Mesenchymal stem cell (in vitro differentiated cells and primary cell): ENCODE measurements at regions not wholly inside any gene's neighbourhood (a gene's known extent, or its start where the extent isn't known, plus 50 kb on each side); places are given as distances from the start of the nearest gene placed in this dataset.

Source experiments
- DNase-seq: peaks from one replicate; pipeline ENCODE4 v3.0.0-alpha.2; 2013
- H2AFZ ChIP-seq: one replicate; pipeline ENCODE4 v1.6.1; 2013; ENCODE audit warnings: low read depth, mild to moderate bottlenecking, control low read depth, inconsistent platforms, low read length, moderate library complexity
- H2AK5ac ChIP-seq: 2 replicates; pipeline ENCODE4 v1.6.1; 2013; ENCODE audit warnings: low read length, moderate library complexity, mild to moderate bottlenecking, inconsistent platforms; ENCODE audit not compliant: severe bottlenecking
- H2BK120ac ChIP-seq: one replicate; pipeline ENCODE4 v1.6.1; 2013; ENCODE audit warnings: low read depth, mild to moderate bottlenecking, inconsistent platforms, low read length, moderate library complexity
- H2BK12ac ChIP-seq, 2 experiments: one replicate each; pipeline ENCODE4 v1.6.1; 2013; ENCODE audit warnings: inconsistent platforms in 2 of 2, low read length in 2 of 2, mild to moderate bottlenecking in 2 of 2, moderate library complexity in 2 of 2, control low read depth in 1 of 2
- H2BK15ac ChIP-seq: one replicate; pipeline ENCODE4 v1.6.1; 2013; ENCODE audit warnings: mild to moderate bottlenecking, low read depth, inconsistent platforms; ENCODE audit not compliant: poor library complexity, severe bottlenecking
- H2BK5ac ChIP-seq: 2 replicates; pipeline ENCODE4 v1.6.1; 2013; ENCODE audit warnings: low read depth, mild to moderate bottlenecking, low read length, control low read depth, inconsistent platforms; ENCODE audit not compliant: poor library complexity, severe bottlenecking
- H3K14ac ChIP-seq, 2 experiments: one replicate each; pipeline ENCODE4 v1.6.1; 2013; ENCODE audit warnings: inconsistent platforms in 2 of 2, low read length in 2 of 2, control low read depth in 1 of 2, mild to moderate bottlenecking in 1 of 2, moderate library complexity in 1 of 2
- H3K18ac ChIP-seq, 2 experiments: one replicate each; pipeline ENCODE4 v1.6.1; 2013; ENCODE audit warnings: inconsistent platforms in 2 of 2, low read length in 2 of 2, control low read depth in 1 of 2, low read depth in 1 of 2, mild to moderate bottlenecking in 1 of 2
- H3K23ac ChIP-seq, 2 experiments: one replicate each; pipeline ENCODE4 v1.6.1; 2013; ENCODE audit warnings: inconsistent platforms in 2 of 2, low read length in 2 of 2, mild to moderate bottlenecking in 2 of 2, moderate library complexity in 2 of 2, control low read depth in 1 of 2
- H3K27ac ChIP-seq: 2 replicates; pipeline ENCODE4 v1.5.1; 2013; ENCODE audit warnings: mild to moderate bottlenecking, moderate library complexity, low read length, control low read depth, inconsistent platforms; ENCODE audit not compliant: poor library complexity, severe bottlenecking
- H3K27me3 ChIP-seq, 2 experiments: 2 replicates each; pipeline versions ENCODE4 v1.6.1 to v1.7.0; 2013; ENCODE audit warnings: low read length in 2 of 2, mild to moderate bottlenecking in 2 of 2, moderate library complexity in 2 of 2, control low read depth in 1 of 2, inconsistent platforms in 1 of 2; ENCODE audit not compliant: control insufficient read depth in 1 of 2, insufficient read depth in 1 of 2
- H3K36me3 ChIP-seq, 2 experiments: 2 replicates each; pipeline versions ENCODE4 v1.6.1 to v1.7.0; 2013; ENCODE audit warnings: low read length in 2 of 2, control low read depth in 1 of 2, inconsistent platforms in 1 of 2, low read depth in 1 of 2, mild to moderate bottlenecking in 1 of 2; ENCODE audit not compliant: insufficient read depth in 2 of 2, control insufficient read depth in 1 of 2
- H3K4ac ChIP-seq, 2 experiments: one replicate each; pipeline ENCODE4 v1.6.1; 2013; ENCODE audit warnings: inconsistent platforms in 2 of 2, low read length in 2 of 2, mild to moderate bottlenecking in 2 of 2, moderate library complexity in 2 of 2, control low read depth in 1 of 2, low read depth in 1 of 2
- H3K4me1 ChIP-seq: 2 replicates; pipeline ENCODE4 v1.6.1; 2013; ENCODE audit warnings: low read depth, low read length, control low read depth; ENCODE audit not compliant: control insufficient read depth, insufficient read depth
- H3K4me2 ChIP-seq: 2 replicates; pipeline ENCODE4 v1.6.1; 2013; ENCODE audit warnings: low read length, mild to moderate bottlenecking, inconsistent platforms; ENCODE audit not compliant: poor library complexity, severe bottlenecking
- H3K4me3 ChIP-seq, 2 experiments: 2 replicates each; pipeline versions ENCODE4 v1.5.1 to v1.7.0; 2013; ENCODE audit warnings: low read length in 2 of 2, mild to moderate bottlenecking in 2 of 2, control low read depth in 1 of 2, low read depth in 1 of 2; ENCODE audit not compliant: insufficient read depth in 1 of 2
- H3K79me1 ChIP-seq: replicated peaks from 2 replicates; pipeline ENCODE4 v1.6.1; 2013; ENCODE audit warnings: mild to moderate bottlenecking, control low read depth, low read length, inconsistent platforms; ENCODE audit not compliant: poor library complexity, severe bottlenecking
- H3K9ac ChIP-seq: 2 replicates; pipeline ENCODE4 v1.7.0; 2013; ENCODE audit warnings: mild to moderate bottlenecking, low read length, moderate library complexity
- H3K9me3 ChIP-seq: 2 replicates; pipeline ENCODE4 v1.7.0; 2013; ENCODE audit warnings: mild to moderate bottlenecking, low read length; ENCODE audit not compliant: control insufficient read depth
- H4K8ac ChIP-seq: one replicate; pipeline ENCODE4 v1.6.1; 2013; ENCODE audit warnings: inconsistent platforms, mild to moderate bottlenecking, low read length, moderate library complexity
- H4K91ac ChIP-seq: one replicate; pipeline ENCODE4 v1.6.1; 2013; ENCODE audit warnings: mild to moderate bottlenecking, low read length, inconsistent platforms
- WGBS: methylation state at CpG from one replicate; pipeline ENCODE4 v1.1.7; 2013; ENCODE audit warnings: mixed read lengths; 5-methylcytosine and 5-hydroxymethylcytosine counted together

DNA sequence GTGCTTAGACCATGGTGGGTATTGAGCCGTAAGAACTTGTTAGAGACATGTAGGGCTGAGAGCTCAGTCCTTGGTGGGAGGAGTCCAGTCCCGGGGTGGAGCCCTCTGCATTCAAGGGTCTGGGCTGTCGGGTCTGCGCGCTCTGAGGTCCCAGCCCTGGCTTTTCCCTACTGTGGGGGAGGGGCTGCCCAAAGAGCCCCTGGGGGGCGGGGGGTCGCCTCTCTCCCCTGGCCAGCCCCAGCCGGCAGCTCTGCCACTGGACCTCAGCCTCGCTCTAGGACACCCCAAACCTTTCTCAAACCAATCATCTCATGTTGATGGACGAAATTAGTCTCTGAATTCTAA is 1006.4 kb downstream of the BRD1 start:
- Histone ChIP-seq H2BK120ac (no peak overlapping the region), H3K4ac (no peak overlapping the region)
- WGBS: 86% methylated on average over 10 of the region's 10 CpGs

DNA sequence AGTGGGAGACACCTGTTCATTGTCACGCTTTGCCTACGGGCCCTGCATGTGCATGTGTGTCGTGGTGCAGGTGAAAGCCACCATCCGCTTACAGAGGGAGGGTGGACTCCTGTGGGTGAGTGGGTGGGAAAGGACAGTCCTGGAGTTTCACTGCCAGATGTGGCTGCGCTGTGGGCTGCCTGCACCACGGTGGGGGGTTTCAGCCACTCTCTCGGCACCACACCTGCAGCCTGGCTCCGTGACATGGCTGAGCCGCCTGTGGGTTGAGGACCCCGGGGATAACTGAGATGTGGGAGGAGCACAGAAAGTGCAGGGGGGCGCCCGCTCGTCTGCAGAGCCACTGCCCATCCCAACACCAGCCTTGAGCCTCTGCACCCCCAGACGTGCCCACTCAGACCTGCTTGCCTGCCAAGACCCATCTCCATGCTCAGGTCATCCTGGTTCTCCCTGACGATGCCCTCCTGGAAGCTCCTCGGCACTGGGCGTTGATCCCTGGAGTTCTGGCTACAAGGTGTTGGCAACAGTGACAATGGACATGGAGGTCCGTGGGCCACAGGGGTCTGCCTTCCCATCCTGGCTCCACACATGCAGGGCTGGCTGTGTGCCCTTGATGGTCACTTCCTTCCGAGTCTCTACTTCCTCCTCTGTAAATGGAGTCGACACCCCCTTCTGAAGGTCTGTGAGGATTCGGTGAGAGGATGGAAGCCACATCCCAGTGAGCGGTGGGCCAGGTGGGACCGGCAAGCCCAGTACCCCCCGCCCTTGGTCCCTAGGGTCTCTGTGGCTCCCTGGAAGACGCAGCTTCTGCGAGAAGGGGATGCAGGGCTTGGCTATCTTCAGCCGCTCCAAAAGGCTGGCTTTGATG is 1007.0 kb downstream of the BRD1 start:
- Histone ChIP-seq H3K4me1 (no peaks in the 10 kb centered on the region), H2BK15ac (no peak overlapping the region), H3K23ac (no peak overlapping the region), H3K27ac (no peak overlapping the region), H3K9ac (no peak overlapping the region), H4K91ac (no peak overlapping the region), H3K4me3 (no peak overlapping the region), H2BK5ac (no peak overlapping the region), H2BK120ac (no peak overlapping the region), H3K14ac (no peak overlapping the region), H3K79me1 (no peaks in the 10 kb centered on the region), H2AFZ (no peak overlapping the region), H3K4me2 (no peak overlapping the region), H3K36me3 (no peaks in the 10 kb centered on the region), H4K8ac (no peak overlapping the region), H2BK12ac (no peak overlapping the region), H3K27me3 (no peaks in the 10 kb centered on the region), H3K4ac (no peak overlapping the region), H3K18ac (no peak overlapping the region), H3K9me3 (no peaks in the 10 kb centered on the region), H2AK5ac (no peak overlapping the region)
- no peak for DNase-seq
- 91% methylated on average over 24 of the region's 27 CpGs for WGBS

More for the DNA sequence above, 1006.4 kb downstream of the BRD1 start:
- Histone ChIP-seq H3K4me2 (no peak overlapping the region), H4K91ac (no peak overlapping the region), H3K23ac (no peak overlapping the region), H3K14ac (no peak overlapping the region), H3K9me3 (no peaks in the 10 kb centered on the region), H2BK12ac (no peak overlapping the region), H3K27ac (no peak overlapping the region), H2BK5ac (no peak overlapping the region), H3K18ac (no peak overlapping the region), H3K4me3 (no peak overlapping the region), H3K36me3 (no peaks in the 10 kb centered on the region), H2AFZ (no peak overlapping the region), H3K9ac (no peak overlapping the region), H3K79me1 (no peaks in the 10 kb centered on the region), H3K27me3 (no peaks in the 10 kb centered on the region), H2AK5ac (no peak overlapping the region), H2BK15ac (no peak overlapping the region), H3K4me1 (no peaks in the 10 kb centered on the region), H4K8ac (no peak overlapping the region)
- no peak for DNase-seq

DNA sequence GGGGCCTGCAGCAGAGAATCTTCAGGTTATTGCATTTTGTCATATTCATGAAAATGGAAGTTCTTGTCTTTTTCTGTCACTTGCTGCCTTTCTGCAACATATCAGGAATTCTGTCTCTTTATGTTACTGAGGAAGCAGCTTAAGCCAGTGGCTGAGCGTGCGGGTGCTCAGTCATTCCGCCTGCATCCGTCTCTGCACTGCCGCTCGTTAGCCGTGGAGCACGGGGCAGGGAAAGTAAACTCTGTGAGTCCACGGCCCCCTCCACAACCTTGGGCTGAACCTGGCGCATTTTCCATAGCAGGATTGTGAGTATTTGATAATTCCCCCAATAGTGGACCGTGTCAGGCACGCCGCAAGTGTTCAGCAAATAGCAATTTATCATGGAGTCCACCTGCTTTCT is 1007.7 kb downstream of the BRD1 start:
- H3K36me3 ChIP-seq: no peaks in the 10 kb centered on the region
- no peaks in the 10 kb centered on the region for H3K27me3 ChIP-seq
- no peak overlapping the region for H3K9ac ChIP-seq
- H3K4ac ChIP-seq: no peak overlapping the region
- H3K14ac ChIP-seq: no peak overlapping the region
- DNase-seq: no peak
- no peak overlapping the region for H2BK15ac ChIP-seq
- no peak overlapping the region for H3K4me2 ChIP-seq
- H3K4me3 ChIP-seq: no peak overlapping the region
- H3K79me1 ChIP-seq: no peaks in the 10 kb centered on the region
- no peak overlapping the region for H2BK12ac ChIP-seq
- no peak overlapping the region for H2AK5ac ChIP-seq
- H4K91ac ChIP-seq: no peak overlapping the region
- no peaks in the 10 kb centered on the region for H3K9me3 ChIP-seq
- H2BK120ac ChIP-seq: no peak overlapping the region
- H2AFZ ChIP-seq: no peak overlapping the region
- no peak overlapping the region for H2BK5ac ChIP-seq
- no peak overlapping the region for H3K23ac ChIP-seq
- H3K4me1 ChIP-seq: no peaks in the 10 kb centered on the region
- H3K18ac ChIP-seq: no peak overlapping the region
- no peak overlapping the region for H4K8ac ChIP-seq
- H3K27ac ChIP-seq: no peak overlapping the region
- WGBS: 92% methylated on average over 13 of the region's 13 CpGs

DNA sequence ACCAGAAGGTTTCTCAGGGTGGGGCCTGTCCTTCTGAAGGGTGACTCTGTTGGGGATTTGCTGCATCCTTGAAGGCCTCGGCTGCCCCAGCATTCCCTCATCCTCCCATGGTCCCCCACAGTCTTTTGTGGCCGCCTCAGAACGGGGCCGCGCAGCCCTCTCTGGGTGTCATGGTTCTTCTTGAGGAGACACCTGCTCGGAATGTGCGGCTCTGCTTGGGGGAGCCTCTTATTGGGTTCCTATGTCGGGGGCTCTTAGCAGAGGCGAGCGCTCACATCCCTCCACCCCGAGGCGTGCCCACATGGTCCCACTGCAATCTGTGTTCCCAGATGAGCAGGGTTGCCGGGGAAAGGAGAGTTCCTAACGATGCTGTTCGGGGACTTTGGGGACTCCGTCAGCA is 1008.4 kb downstream of the BRD1 start:
- Histone ChIP-seq H3K9me3 (no peaks in the 10 kb centered on the region), H3K36me3 (no peaks in the 10 kb centered on the region), H3K18ac (no peak overlapping the region), H3K79me1 (no peaks in the 10 kb centered on the region), H2BK12ac (no peak overlapping the region), H2BK5ac (no peak overlapping the region), H3K27me3 (no peaks in the 10 kb centered on the region), H3K4me3 (no peak overlapping the region), H2AFZ (no peak overlapping the region), H2BK120ac (no peak overlapping the region), H2BK15ac (no peak overlapping the region), H3K4me1 (no peaks in the 10 kb centered on the region), H3K4ac (no peak overlapping the region), H3K9ac (no peak overlapping the region), H4K8ac (no peak overlapping the region), H3K4me2 (no peak overlapping the region), H2AK5ac (no peak overlapping the region), H4K91ac (no peak overlapping the region), H3K27ac (no peak overlapping the region), H3K14ac (no peak overlapping the region), H3K23ac (no peak overlapping the region)
- 85% methylated on average over 16 of the region's 16 CpGs for WGBS
- DNase-seq: no peak
